ENCODE measurements at regions not wholly inside any gene's neighbourhood (a gene's known extent, or its start where the extent isn't known, plus 50 kb on each side); places are given as distances from the start of the nearest gene placed in this dataset.

DNA sequence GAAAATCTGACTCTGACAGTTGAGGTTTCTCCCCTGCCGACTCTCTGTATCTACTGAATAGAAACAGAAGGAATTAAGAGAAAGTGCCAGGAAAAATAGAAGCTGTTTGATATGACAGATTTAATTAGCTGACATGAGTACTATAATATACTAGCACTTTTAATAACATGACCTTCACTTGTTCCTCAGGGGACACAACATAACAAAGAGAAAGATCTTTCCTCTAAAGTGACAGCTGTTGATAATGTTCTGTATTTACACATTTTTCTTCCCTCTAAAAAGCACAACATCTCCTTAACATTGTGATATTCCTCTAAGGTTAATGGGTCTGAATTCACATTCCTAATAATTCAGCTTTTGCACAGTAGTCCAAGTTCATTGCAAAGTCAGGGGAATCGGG, 1136.0 kb downstream of the PCDH17 start:
- H3K27me3 ChIP-seq (ENCODE audit: insufficient read depth, poor library complexity, severe bottlenecking): peaks cover 4% of the 10 kb centered on the region
- DNase-seq (ENCODE audit: low read depth in 1 of 2, low spot score in 1 of 2): no peak
- H3K27ac ChIP-seq (replicated peaks): no peak overlapping the region
- no peak overlapping the region for H3K4me3 ChIP-seq (replicated peaks; ENCODE audit: insufficient read depth, low read length)
- TF ChIP-seq, protein P1, sequence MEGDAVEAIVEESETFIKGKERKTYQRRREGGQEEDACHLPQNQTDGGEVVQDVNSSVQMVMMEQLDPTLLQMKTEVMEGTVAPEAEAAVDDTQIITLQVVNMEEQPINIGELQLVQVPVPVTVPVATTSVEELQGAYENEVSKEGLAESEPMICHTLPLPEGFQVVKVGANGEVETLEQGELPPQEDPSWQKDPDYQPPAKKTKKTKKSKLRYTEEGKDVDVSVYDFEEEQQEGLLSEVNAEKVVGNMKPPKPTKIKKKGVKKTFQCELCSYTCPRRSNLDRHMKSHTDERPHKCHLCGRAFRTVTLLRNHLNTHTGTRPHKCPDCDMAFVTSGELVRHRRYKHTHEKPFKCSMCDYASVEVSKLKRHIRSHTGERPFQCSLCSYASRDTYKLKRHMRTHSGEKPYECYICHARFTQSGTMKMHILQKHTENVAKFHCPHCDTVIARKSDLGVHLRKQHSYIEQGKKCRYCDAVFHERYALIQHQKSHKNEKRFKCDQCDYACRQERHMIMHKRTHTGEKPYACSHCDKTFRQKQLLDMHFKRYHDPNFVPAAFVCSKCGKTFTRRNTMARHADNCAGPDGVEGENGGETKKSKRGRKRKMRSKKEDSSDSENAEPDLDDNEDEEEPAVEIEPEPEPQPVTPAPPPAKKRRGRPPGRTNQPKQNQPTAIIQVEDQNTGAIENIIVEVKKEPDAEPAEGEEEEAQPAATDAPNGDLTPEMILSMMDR (IDR thresholded peaks at IDR 0.05; ENCODE audit: insufficient read depth, low read length): no peak

- Histone ChIP-seq H3K27me3 (ENCODE audit: insufficient read depth, poor library complexity, severe bottlenecking) (peaks cover 3% of the 10 kb centered on the region), H3K27ac (replicated peaks) (no peak overlapping the region), H3K4me3 (replicated peaks; ENCODE audit: insufficient read depth, low read length) (no peak overlapping the region)
- no peak for DNase-seq (ENCODE audit: low read depth in 1 of 2, low spot score in 1 of 2)
- TF ChIP-seq, protein P1 (IDR thresholded peaks at IDR 0.05; ENCODE audit: insufficient read depth, low read length): no peak
- TF ChIP-seq REST (IDR thresholded peaks at IDR 0.05; ENCODE audit: insufficient replicate concordance, low read depth) (no peak), POLR2AphosphoS5 (IDR thresholded peaks at IDR 0.05; ENCODE audit: low read depth) (no peak), GABPA (IDR thresholded peaks at IDR 0.05; ENCODE audit: low read depth) (no peak), SPI1 (IDR thresholded peaks at IDR 0.05; ENCODE audit: borderline replicate concordance, low read depth) (no peak)
These were observed 1141.8 kb downstream of the PCDH17 start for GRCh38 chr13:58773280-58773859.

DNA sequence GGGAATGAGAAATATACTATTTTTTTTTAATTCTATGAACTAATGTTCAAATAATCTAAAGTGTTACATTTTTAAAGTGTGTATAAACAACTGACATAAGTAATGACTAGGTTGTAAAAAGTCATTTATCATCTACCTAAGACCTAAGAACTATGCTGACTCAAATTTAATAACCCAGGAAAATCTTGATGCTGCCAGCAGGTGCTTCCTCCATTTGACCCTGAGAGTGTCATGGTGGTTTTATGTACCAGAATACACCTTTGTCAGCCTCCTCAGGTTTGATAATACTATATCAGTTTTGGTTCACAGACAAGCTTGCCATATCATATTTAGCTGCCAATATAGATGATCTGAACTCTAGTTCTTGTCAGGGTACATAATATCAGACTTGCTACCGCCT, 1151.2 kb downstream of the PCDH17 start:
- Histone ChIP-seq H3K4me3 (replicated peaks; ENCODE audit: insufficient read depth, low read length) (no peak overlapping the region), H3K27me3 (ENCODE audit: insufficient read depth, poor library complexity, severe bottlenecking) (no peaks in the 10 kb centered on the region), H3K27ac (replicated peaks) (no peak overlapping the region)
- TF ChIP-seq, protein P1 (IDR thresholded peaks at IDR 0.05; ENCODE audit: insufficient read depth, low read length): no peak
- TF ChIP-seq GABPA (IDR thresholded peaks at IDR 0.05; ENCODE audit: low read depth) (no peak), SPI1 (IDR thresholded peaks at IDR 0.05; ENCODE audit: borderline replicate concordance, low read depth) (no peak), POLR2AphosphoS5 (IDR thresholded peaks at IDR 0.05; ENCODE audit: low read depth) (no peak), REST (IDR thresholded peaks at IDR 0.05; ENCODE audit: insufficient replicate concordance, low read depth) (no peak)
- DNase-seq (ENCODE audit: low read depth in 1 of 2, low spot score in 1 of 2): no peak

GRCh38 chr13:58792854-58793253, 1161.3 kb downstream of the PCDH17 start:
- no peak for DNase-seq (ENCODE audit: low read depth in 1 of 2, low spot score in 1 of 2)
- Histone ChIP-seq H3K27ac (replicated peaks) (no peak overlapping the region), H3K27me3 (ENCODE audit: insufficient read depth, poor library complexity, severe bottlenecking) (no peaks in the 10 kb centered on the region), H3K4me3 (replicated peaks; ENCODE audit: insufficient read depth, low read length) (no peak overlapping the region)
- TF ChIP-seq SPI1 (IDR thresholded peaks at IDR 0.05; ENCODE audit: borderline replicate concordance, low read depth): no peak
- TF ChIP-seq GABPA (IDR thresholded peaks at IDR 0.05; ENCODE audit: low read depth): no peak
- TF ChIP-seq POLR2AphosphoS5 (IDR thresholded peaks at IDR 0.05; ENCODE audit: low read depth): no peak
- TF ChIP-seq, protein P1 (IDR thresholded peaks at IDR 0.05; ENCODE audit: insufficient read depth, low read length): no peak
- no peak for TF ChIP-seq REST (IDR thresholded peaks at IDR 0.05; ENCODE audit: insufficient replicate concordance, low read depth)

All from HL-60 (cell line).